ENCODE measurements at regions not wholly inside any gene's neighbourhood (a gene's known extent, or its start where the extent isn't known, plus 50 kb on each side); places are given as distances from the start of the nearest gene placed in this dataset.

GRCh38 chr7:85392789-85393188 is 205.9 kb upstream of the SEMA3D start:
- Histone ChIP-seq H3K9me3 (replicated peaks; ENCODE audit: control insufficient read depth, insufficient read depth, low read depth, low read length) (peaks cover 5% of the 10 kb centered on the region), H3K9ac (ENCODE audit: insufficient read depth in 1 of 2, low read depth in 2 of 2, low read length in 2 of 2) (no peak overlapping the region), H3K4me3 (no peak overlapping the region), H3K4me2 (ENCODE audit: insufficient read depth, low read length) (no peak overlapping the region), H4K20me1 (replicated peaks; ENCODE audit: control insufficient read depth, insufficient read depth, low read length) (no peaks in the 10 kb centered on the region), H3K79me2 (ENCODE audit: control insufficient read depth, insufficient read depth, low read length) (no peaks in the 10 kb centered on the region), H3K36me3 (ENCODE audit: control insufficient read depth, insufficient read depth, low read length) (no peaks in the 10 kb centered on the region), H3K4me1 (replicated peaks in 1 of 2; ENCODE audit: control insufficient read depth in 2 of 2, insufficient read depth in 2 of 2, low read length in 2 of 2) (no peaks in the 10 kb centered on the region), H3K27ac (ENCODE audit: extremely low read depth, low read depth, low read length) (no peak overlapping the region), H3K9me1 (ENCODE audit: control insufficient read depth, insufficient read depth, low read length) (no peaks in the 10 kb centered on the region), H2AFZ (ENCODE audit: low read depth, low read length) (no peak overlapping the region), H3K27me3 (ENCODE audit: control insufficient read depth in 2 of 2, insufficient read depth in 2 of 2, low read length in 2 of 2) (no peaks in the 10 kb centered on the region)
- in situ Hi-C loops (cut with MboI) = no loop called here
- ATAC-seq = no peak
- 0% methylated on average over 1 of the region's 1 CpG for WGBS (ENCODE audit: insufficient coverage, low coverage, missing lambda C conversion rate)
- TF ChIP-seq KDM1A (IDR thresholded peaks at IDR 0.05) = no peak
- TF ChIP-seq HMG20A (CRISPR knock-in tag; conservative IDR thresholded peaks at IDR 0.05) = no peak
- no peak for TF ChIP-seq HCFC1 (IDR thresholded peaks at IDR 0.05; ENCODE audit: low read depth, low read length)
- TF ChIP-seq ZNF589 (CRISPR knock-in tag; IDR thresholded peaks at IDR 0.05; ENCODE audit: low read depth) = no peak
- TF ChIP-seq PYGO2 (tag; IDR thresholded peaks at IDR 0.05) = no peak
- TF ChIP-seq, protein P1, sequence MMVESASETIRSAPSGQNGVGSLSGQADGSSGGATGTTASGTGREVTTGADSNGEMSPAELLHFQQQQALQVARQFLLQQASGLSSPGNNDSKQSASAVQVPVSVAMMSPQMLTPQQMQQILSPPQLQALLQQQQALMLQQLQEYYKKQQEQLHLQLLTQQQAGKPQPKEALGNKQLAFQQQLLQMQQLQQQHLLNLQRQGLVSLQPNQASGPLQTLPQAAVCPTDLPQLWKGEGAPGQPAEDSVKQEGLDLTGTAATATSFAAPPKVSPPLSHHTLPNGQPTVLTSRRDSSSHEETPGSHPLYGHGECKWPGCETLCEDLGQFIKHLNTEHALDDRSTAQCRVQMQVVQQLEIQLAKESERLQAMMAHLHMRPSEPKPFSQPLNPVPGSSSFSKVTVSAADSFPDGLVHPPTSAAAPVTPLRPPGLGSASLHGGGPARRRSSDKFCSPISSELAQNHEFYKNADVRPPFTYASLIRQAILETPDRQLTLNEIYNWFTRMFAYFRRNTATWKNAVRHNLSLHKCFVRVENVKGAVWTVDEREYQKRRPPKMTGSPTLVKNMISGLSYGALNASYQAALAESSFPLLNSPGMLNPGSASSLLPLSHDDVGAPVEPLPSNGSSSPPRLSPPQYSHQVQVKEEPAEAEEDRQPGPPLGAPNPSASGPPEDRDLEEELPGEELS (CRISPR knock-in tag; IDR thresholded peaks at IDR 0.05; ENCODE audit: borderline replicate concordance) = no peak
- no peak for TF ChIP-seq TAF9B (IDR thresholded peaks at IDR 0.05; ENCODE audit: partially characterized antibody)
- TF ChIP-seq, protein P2, sequence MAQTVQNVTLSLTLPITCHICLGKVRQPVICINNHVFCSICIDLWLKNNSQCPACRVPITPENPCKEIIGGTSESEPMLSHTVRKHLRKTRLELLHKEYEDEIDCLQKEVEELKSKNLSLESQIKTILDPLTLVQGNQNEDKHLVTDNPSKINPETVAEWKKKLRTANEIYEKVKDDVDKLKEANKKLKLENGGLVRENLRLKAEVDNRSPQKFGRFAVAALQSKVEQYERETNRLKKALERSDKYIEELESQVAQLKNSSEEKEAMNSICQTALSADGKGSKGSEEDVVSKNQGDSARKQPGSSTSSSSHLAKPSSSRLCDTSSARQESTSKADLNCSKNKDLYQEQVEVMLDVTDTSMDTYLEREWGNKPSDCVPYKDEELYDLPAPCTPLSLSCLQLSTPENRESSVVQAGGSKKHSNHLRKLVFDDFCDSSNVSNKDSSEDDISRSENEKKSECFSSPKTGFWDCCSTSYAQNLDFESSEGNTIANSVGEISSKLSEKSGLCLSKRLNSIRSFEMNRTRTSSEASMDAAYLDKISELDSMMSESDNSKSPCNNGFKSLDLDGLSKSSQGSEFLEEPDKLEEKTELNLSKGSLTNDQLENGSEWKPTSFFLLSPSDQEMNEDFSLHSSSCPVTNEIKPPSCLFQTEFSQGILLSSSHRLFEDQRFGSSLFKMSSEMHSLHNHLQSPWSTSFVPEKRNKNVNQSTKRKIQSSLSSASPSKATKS (CRISPR knock-in tag; IDR thresholded peaks at IDR 0.05) = no peak
- no peak for TF ChIP-seq ZFPM2 (CRISPR knock-in tag; IDR thresholded peaks at IDR 0.05)
- TF ChIP-seq ZC3H8 (IDR thresholded peaks at IDR 0.05) = no peak
- no peak for TF ChIP-seq KLF10 (CRISPR knock-in tag; IDR thresholded peaks at IDR 0.05)
- no peak for TF ChIP-seq HSF4 (CRISPR knock-in tag; IDR thresholded peaks at IDR 0.05; ENCODE audit: borderline replicate concordance)
- no peak for TF ChIP-seq KLF13 (tag; IDR thresholded peaks at IDR 0.05; ENCODE audit: borderline replicate concordance, low read depth)
- TF ChIP-seq USF2 (CRISPR knock-in tag; IDR thresholded peaks at IDR 0.05) = no peak
- TF ChIP-seq, protein P3, sequence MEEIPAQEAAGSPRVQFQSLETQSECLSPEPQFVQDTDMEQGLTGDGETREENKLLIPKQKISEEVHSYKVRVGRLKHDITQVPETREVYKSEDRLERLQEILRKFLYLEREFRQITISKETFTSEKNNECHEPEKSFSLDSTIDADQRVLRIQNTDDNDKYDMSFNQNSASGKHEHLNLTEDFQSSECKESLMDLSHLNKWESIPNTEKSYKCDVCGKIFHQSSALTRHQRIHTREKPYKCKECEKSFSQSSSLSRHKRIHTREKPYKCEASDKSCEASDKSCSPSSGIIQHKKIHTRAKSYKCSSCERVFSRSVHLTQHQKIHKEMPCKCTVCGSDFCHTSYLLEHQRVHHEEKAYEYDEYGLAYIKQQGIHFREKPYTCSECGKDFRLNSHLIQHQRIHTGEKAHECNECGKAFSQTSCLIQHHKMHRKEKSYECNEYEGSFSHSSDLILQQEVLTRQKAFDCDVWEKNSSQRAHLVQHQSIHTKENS (CRISPR knock-in tag; IDR thresholded peaks at IDR 0.05) = no peak
- TF ChIP-seq TEAD4 (IDR thresholded peaks at IDR 0.05; ENCODE audit: low read length) = no peak
- TF ChIP-seq TEAD4 (CRISPR knock-in tag; IDR thresholded peaks at IDR 0.05; ENCODE audit: borderline replicate concordance) = no peak
- TF ChIP-seq RBM25 (IDR thresholded peaks at IDR 0.05; ENCODE audit: low read depth, low read length, severe bottlenecking) = no peak
- no peak for TF ChIP-seq MAZ (CRISPR knock-in tag; conservative IDR thresholded peaks at IDR 0.05 in 1 of 2, IDR thresholded peaks at IDR 0.05 in 1 of 2)
- no TSS peak for BruUV-seq (replicated peaks)
- intact Hi-C loops (cut with micrococcal nuclease) = no loop called here
- ChIA-PET CTCF (ENCODE audit: low intra/inter-chr PET ratio) (no interaction called here), POLR2A (no interaction called here)
- no peak for DNase-seq (ENCODE audit: extremely low read depth in 1 of 4, low spot score in 3 of 4)
- FAIRE-seq = no peak

Measured in K562 (cell line).